ENCODE measurements at regions not wholly inside any gene's neighbourhood (a gene's known extent, or its start where the extent isn't known, plus 50 kb on each side); places are given as distances from the start of the nearest gene placed in this dataset.

DNA sequence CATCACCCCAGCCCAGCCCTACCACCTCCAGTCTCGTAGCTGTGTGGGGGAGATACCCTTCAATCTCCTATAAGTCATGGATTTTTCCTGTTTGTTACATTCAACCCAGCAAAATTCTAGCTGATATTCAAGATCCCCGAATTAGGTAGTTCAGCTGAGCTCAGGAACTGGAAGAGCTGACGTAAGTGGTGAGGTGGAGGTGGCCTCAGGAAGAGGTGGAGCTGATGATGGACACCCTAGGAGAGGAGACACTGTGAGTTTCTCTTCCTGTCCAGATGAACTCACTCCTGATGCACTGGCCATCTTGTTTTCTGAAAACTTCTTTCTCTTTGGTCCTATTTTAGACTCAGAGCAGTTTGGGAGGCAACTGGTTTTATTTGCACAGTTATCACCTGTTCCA, 90.5 kb upstream of the PITRM1 start:
- TF ChIP-seq, protein P1, sequence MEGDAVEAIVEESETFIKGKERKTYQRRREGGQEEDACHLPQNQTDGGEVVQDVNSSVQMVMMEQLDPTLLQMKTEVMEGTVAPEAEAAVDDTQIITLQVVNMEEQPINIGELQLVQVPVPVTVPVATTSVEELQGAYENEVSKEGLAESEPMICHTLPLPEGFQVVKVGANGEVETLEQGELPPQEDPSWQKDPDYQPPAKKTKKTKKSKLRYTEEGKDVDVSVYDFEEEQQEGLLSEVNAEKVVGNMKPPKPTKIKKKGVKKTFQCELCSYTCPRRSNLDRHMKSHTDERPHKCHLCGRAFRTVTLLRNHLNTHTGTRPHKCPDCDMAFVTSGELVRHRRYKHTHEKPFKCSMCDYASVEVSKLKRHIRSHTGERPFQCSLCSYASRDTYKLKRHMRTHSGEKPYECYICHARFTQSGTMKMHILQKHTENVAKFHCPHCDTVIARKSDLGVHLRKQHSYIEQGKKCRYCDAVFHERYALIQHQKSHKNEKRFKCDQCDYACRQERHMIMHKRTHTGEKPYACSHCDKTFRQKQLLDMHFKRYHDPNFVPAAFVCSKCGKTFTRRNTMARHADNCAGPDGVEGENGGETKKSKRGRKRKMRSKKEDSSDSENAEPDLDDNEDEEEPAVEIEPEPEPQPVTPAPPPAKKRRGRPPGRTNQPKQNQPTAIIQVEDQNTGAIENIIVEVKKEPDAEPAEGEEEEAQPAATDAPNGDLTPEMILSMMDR (conservative IDR thresholded peaks at IDR 0.05; ENCODE audit: low read depth, low read length): no peak
- TF ChIP-seq BHLHE40 (IDR thresholded peaks at IDR 0.05; ENCODE audit: low read depth, low read length): no peak
- TF ChIP-seq MXI1 (IDR thresholded peaks at IDR 0.05; ENCODE audit: borderline replicate concordance, low read depth, low read length): no peak
- TF ChIP-seq CHD1 (IDR thresholded peaks at IDR 0.05; ENCODE audit: low read depth, low read length): no peak
- TF ChIP-seq, protein P2, sequence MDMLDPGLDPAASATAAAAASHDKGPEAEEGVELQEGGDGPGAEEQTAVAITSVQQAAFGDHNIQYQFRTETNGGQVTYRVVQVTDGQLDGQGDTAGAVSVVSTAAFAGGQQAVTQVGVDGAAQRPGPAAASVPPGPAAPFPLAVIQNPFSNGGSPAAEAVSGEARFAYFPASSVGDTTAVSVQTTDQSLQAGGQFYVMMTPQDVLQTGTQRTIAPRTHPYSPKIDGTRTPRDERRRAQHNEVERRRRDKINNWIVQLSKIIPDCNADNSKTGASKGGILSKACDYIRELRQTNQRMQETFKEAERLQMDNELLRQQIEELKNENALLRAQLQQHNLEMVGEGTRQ (IDR thresholded peaks at IDR 0.05; ENCODE audit: low read depth, low read length): no peak
- TF ChIP-seq RAD21 (IDR thresholded peaks at IDR 0.05; ENCODE audit: low read length): no peak
